ENCODE measurements at regions not wholly inside any gene's neighbourhood (a gene's known extent, or its start where the extent isn't known, plus 50 kb on each side); places are given as distances from the start of the nearest gene placed in this dataset.

- H3K9me3 ChIP-seq (ENCODE audit: control insufficient read depth, insufficient read depth, low read length): no peaks in the 10 kb centered on the region
- CTCF ChIA-PET: interaction anchor here (1.4 kb wide), 1 partner anchor 34 kb away, joined by 3 read pairs; no protein-coding TSS in a partner anchor
- POLR2A ChIA-PET (ENCODE audit: unreplicated experiment): no interaction called here
Observed at GRCh38 chr5:103774721-103775120, 212.1 kb upstream of the NUDT12 start.

More at GRCh38 chr5:103774721-103775120, 212.1 kb upstream of the NUDT12 start:
- no peak overlapping the region for H2BK15ac ChIP-seq (ENCODE audit: low read depth, low read length)
- H4K20me1 ChIP-seq (ENCODE audit: insufficient read depth, low read length): no peaks in the 10 kb centered on the region
- no peak overlapping the region for H3K23ac ChIP-seq (ENCODE audit: low read depth, low read length)
- no peak overlapping the region for H3K4me3 ChIP-seq (ENCODE audit: insufficient read depth, low read depth, low read length)
- H3K18ac ChIP-seq (ENCODE audit: low read depth, low read length): no peak overlapping the region
- in situ Hi-C loops (cut with MboI; ENCODE audit: low sequenced_read_pairs) (no loop called here), intact Hi-C loops (cut with micrococcal nuclease) (no loop called here), dilution Hi-C loops (cut with HindIII; ENCODE audit: low sequenced_read_pairs, unreplicated experiment) (no loop called here)
- no CpG with 5 or more reads among the region's 1 CpG for WGBS, 2 experiments (ENCODE audit: extremely low coverage in 2 of 2, insufficient read length in 1 of 2)
- H3K9ac ChIP-seq (ENCODE audit: low read depth, low read length): no peak overlapping the region
- H3K4me1 ChIP-seq (ENCODE audit: control insufficient read depth, insufficient read depth, low read length): no peaks in the 10 kb centered on the region
- no peaks in the 10 kb centered on the region for H3K9me1 ChIP-seq (ENCODE audit: insufficient read depth, low read length)
- H3K4me2 ChIP-seq (ENCODE audit: low read depth, low read length): no peak overlapping the region
- peak; percentile 5 for DNase-seq
- H2BK120ac ChIP-seq (ENCODE audit: low read depth, low read length): no peak overlapping the region
- no peaks in the 10 kb centered on the region for H3K36me3 ChIP-seq (ENCODE audit: control insufficient read depth, insufficient read depth, low read length)
- no peaks in the 10 kb centered on the region for H3K27me3 ChIP-seq (ENCODE audit: control insufficient read depth, insufficient read depth, low read length)
- no peak overlapping the region for H2BK20ac ChIP-seq (ENCODE audit: low read depth, low read length)
- no peak overlapping the region for H4K5ac ChIP-seq (ENCODE audit: low read depth, low read length)
- ATAC-seq (ENCODE audit: low read depth): 0 out of 2 replicates have a peak, but pooled peaks have one; percentile 53
- no peak overlapping the region for H4K91ac ChIP-seq (ENCODE audit: insufficient read depth, low read depth, low read length)
- TF ChIP-seq SMC3 (IDR thresholded peaks at IDR 0.05; ENCODE audit: low read depth, low read length): no peak
- TF ChIP-seq RCOR1 (IDR thresholded peaks at IDR 0.05; ENCODE audit: insufficient replicate concordance, low read length): no peak
- TF ChIP-seq USF2 (IDR thresholded peaks at IDR 0.05; ENCODE audit: low read depth, low read length): no peak
- TF ChIP-seq MAZ (IDR thresholded peaks at IDR 0.05; ENCODE audit: borderline replicate concordance, low read depth, low read length): no peak
- TF ChIP-seq RAD21 (IDR thresholded peaks at IDR 0.05; ENCODE audit: low read length): no peak
- TF ChIP-seq POLR2A (IDR thresholded peaks at IDR 0.05; ENCODE audit: low read depth, low read length): no peak
- TF ChIP-seq BHLHE40 (IDR thresholded peaks at IDR 0.05; ENCODE audit: low read depth, low read length): no peak
- TF ChIP-seq ELK1 (IDR thresholded peaks at IDR 0.05; ENCODE audit: borderline replicate concordance, low read depth, low read length): no peak
- no peak for TF ChIP-seq MXI1 (IDR thresholded peaks at IDR 0.05; ENCODE audit: borderline replicate concordance, low read depth, low read length)
- no peak for TF ChIP-seq CHD1 (IDR thresholded peaks at IDR 0.05; ENCODE audit: low read depth, low read length)
- no peak for TF ChIP-seq MAFK (IDR thresholded peaks at IDR 0.05; ENCODE audit: low read depth, low read length)
- no peak for TF ChIP-seq CEBPB (IDR thresholded peaks at IDR 0.05; ENCODE audit: low read depth, low read length)
- no peak for TF ChIP-seq NFE2L2 (IDR thresholded peaks at IDR 0.05; ENCODE audit: low read depth, low read length)
- no peak for TF ChIP-seq RFX5 (IDR thresholded peaks at IDR 0.05; ENCODE audit: low read depth, low read length)
- TF ChIP-seq FOS (IDR thresholded peaks at IDR 0.05; ENCODE audit: low read depth, low read length): no peak
- TF ChIP-seq CTCF (conservative IDR thresholded peaks at IDR 0.05; ENCODE audit: low read depth, low read length): no peak
- H3K79me1 ChIP-seq (ENCODE audit: low read depth in 1 of 2, low read length in 2 of 2): no peaks in the 10 kb centered on the region
- no peak overlapping the region for H2AK9ac ChIP-seq (replicated peaks; ENCODE audit: low read depth, low read length, poor library complexity)
- no peak overlapping the region for H3K4ac ChIP-seq (ENCODE audit: low read depth, low read length)
- H3K27ac ChIP-seq (ENCODE audit: insufficient read depth, low read length): no peak overlapping the region
- H2AFZ ChIP-seq (replicated peaks; ENCODE audit: low read length, poor library complexity): no peak overlapping the region
- no peak overlapping the region for H3K14ac ChIP-seq (replicated peaks; ENCODE audit: low read depth, low read length)
- H3K56ac ChIP-seq (ENCODE audit: extremely low read depth, insufficient read depth, low read length): no peak overlapping the region
- H4K8ac ChIP-seq (ENCODE audit: low read depth in 2 of 2, low read length in 2 of 2): no peak overlapping the region
- no peak overlapping the region for H2AK5ac ChIP-seq (ENCODE audit: low read depth, low read length)
- no TSS peak for BruUV-seq (replicated peaks)
- H2BK5ac ChIP-seq (ENCODE audit: low read depth, low read length, poor library complexity, severe bottlenecking): no peak overlapping the region

Measured in IMR-90 (cell line).